MM.1S (cell line): ENCODE measurements at regions not wholly inside any gene's neighbourhood (a gene's known extent, or its start where the extent isn't known, plus 50 kb on each side); places are given as distances from the start of the nearest gene placed in this dataset.
"Not testable (repeated sequence)": the region's sequence is repeated elsewhere in the genome, so short reads cannot be mapped to it uniquely, and the experiment has no call there.

Experiments
- DNase-seq: peaks from one replicate; pipeline ENCODE4 v3.0.0-alpha.2; 2015
- H2AFZ ChIP-seq: fragments of 300-600 bp; sonication (generic); 2 replicates; pipeline ENCODE4 v1.6.0; 2016; ENCODE audit warnings: antibody characterized with exemption, low read length
- H3F3A ChIP-seq: fragments of 300-600 bp; sonication (generic); 2 replicates; pipeline ENCODE4 v1.6.1; 2016; ENCODE audit warnings: mild to moderate bottlenecking, antibody characterized with exemption, low read length, moderate library complexity, mixed read lengths; ENCODE audit not compliant: insufficient read depth
- H3K27ac ChIP-seq: fragments of 300-600 bp; sonication (generic); 2 replicates; pipeline ENCODE4 v1.5.1; 2016; ENCODE audit warnings: mild to moderate bottlenecking, low read length
- H3K27me3 ChIP-seq: fragments of 300-600 bp; sonication (generic); replicated peaks from 2 replicates; pipeline ENCODE4 v1.6.0; 2016; ENCODE audit warnings: low read length; ENCODE audit not compliant: insufficient read depth
- H3K36me3 ChIP-seq: fragments of 300-600 bp; sonication (generic); replicated peaks from 2 replicates; pipeline ENCODE4 v1.6.1; 2016; ENCODE audit warnings: mild to moderate bottlenecking, low read length, mixed read lengths; ENCODE audit not compliant: insufficient read depth
- H3K4me1 ChIP-seq: fragments of 300-600 bp; sonication (generic); 2 replicates; pipeline ENCODE4 v1.6.1; 2016; ENCODE audit warnings: low read length, mixed read lengths
- H3K4me2 ChIP-seq: fragments of 300-600 bp; sonication (generic); 2 replicates; pipeline ENCODE4 v1.6.0; 2016; ENCODE audit warnings: low read depth, low read length
- H3K4me3 ChIP-seq: fragments of 300-600 bp; sonication (generic); 2 replicates; pipeline ENCODE4 v1.5.1; 2016; ENCODE audit warnings: low read length, mixed read lengths
- H3K79me2 ChIP-seq: fragments of 300-600 bp; sonication (generic); 2 replicates; pipeline ENCODE4 v1.6.1; 2016; ENCODE audit warnings: mixed run types, low read length, mixed read lengths
- H3K9ac ChIP-seq: fragments of 300-600 bp; sonication (generic); 2 replicates; pipeline ENCODE4 v1.6.1; 2016; ENCODE audit warnings: low read length, mixed read lengths
- H3K9me2 ChIP-seq: fragments of 300-600 bp; sonication (generic); replicated peaks from 2 replicates; pipeline ENCODE4 v1.6.1; 2016; ENCODE audit warnings: mild to moderate bottlenecking, low read length, mixed read lengths; ENCODE audit not compliant: insufficient read depth
- H3K9me3 ChIP-seq: fragments of 300-600 bp; sonication (generic); replicated peaks from 2 replicates; pipeline ENCODE4 v1.6.1; 2016; ENCODE audit warnings: mild to moderate bottlenecking, low read length, mixed read lengths; ENCODE audit not compliant: insufficient read depth
- H4K20me1 ChIP-seq: fragments of 300-600 bp; sonication (generic); 2 replicates; pipeline ENCODE4 v1.6.1; 2016; ENCODE audit warnings: mild to moderate bottlenecking, low read length, moderate library complexity, mixed read lengths; ENCODE audit not compliant: insufficient read depth
- EZH2 ChIP-seq: fragments of 300-600 bp; sonication (generic); optimal IDR thresholded peaks from 2 replicates; pipeline ENCODE3; 2017; ENCODE audit warnings: low read depth, mild to moderate bottlenecking, antibody characterized with exemption, low read length, mixed read lengths
- EZH2phosphoT487 ChIP-seq: fragments of 300-600 bp; sonication (generic); IDR thresholded peaks from 2 replicates; pipeline ENCODE4 v1.6.1; 2018; ENCODE audit warnings: antibody characterized with exemption, low read length
- TF ChIP-seq, protein P1 (sequence below): fragments of 300-600 bp; sonication (generic); IDR thresholded peaks from 2 replicates; pipeline ENCODE4 v1.5.1; 2016; ENCODE audit warnings: antibody characterized with exemption, low read length, mixed read lengths

DNA sequence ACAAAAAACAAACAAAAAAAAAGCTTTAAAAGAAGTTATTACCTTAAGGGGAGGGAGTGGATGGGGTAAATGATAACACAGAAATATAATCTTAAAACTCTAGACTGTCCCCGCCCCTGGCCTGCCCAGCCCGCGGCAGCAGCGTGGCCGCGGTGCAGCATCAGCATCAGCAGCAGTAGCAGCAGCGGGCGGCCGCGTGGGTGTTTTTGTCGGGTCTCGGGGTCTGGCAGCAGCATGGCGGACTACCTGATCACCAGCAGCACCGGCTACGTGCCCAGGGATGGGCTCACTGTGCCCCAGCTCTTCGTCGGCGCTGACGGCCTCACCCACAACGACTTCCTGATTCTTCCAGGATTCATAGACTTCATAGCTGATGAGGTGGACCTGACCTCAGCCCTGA, 80.0 kb upstream of the ANKRD28 start:
- Histone ChIP-seq H3K4me3 (no peak overlapping the region), H3K36me3 (no peaks in the 10 kb centered on the region), H3K4me2 (no peak overlapping the region), H3K9me2 (no peaks in the 10 kb centered on the region), H3K79me2 (no peaks in the 10 kb centered on the region), H3K9me3 (no peaks in the 10 kb centered on the region), H3K4me1 (no peaks in the 10 kb centered on the region), H3K27me3 (no peaks in the 10 kb centered on the region), H4K20me1 (no peaks in the 10 kb centered on the region), H2AFZ (no peak overlapping the region), H3F3A (no peaks in the 10 kb centered on the region), H3K9ac (no peak overlapping the region), H3K27ac (no peak overlapping the region)
- TF ChIP-seq EZH2phosphoT487 (no peak), EZH2 (no peak)
- TF ChIP-seq, protein P1, sequence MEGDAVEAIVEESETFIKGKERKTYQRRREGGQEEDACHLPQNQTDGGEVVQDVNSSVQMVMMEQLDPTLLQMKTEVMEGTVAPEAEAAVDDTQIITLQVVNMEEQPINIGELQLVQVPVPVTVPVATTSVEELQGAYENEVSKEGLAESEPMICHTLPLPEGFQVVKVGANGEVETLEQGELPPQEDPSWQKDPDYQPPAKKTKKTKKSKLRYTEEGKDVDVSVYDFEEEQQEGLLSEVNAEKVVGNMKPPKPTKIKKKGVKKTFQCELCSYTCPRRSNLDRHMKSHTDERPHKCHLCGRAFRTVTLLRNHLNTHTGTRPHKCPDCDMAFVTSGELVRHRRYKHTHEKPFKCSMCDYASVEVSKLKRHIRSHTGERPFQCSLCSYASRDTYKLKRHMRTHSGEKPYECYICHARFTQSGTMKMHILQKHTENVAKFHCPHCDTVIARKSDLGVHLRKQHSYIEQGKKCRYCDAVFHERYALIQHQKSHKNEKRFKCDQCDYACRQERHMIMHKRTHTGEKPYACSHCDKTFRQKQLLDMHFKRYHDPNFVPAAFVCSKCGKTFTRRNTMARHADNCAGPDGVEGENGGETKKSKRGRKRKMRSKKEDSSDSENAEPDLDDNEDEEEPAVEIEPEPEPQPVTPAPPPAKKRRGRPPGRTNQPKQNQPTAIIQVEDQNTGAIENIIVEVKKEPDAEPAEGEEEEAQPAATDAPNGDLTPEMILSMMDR: no peak
- DNase-seq: no peak

DNA sequence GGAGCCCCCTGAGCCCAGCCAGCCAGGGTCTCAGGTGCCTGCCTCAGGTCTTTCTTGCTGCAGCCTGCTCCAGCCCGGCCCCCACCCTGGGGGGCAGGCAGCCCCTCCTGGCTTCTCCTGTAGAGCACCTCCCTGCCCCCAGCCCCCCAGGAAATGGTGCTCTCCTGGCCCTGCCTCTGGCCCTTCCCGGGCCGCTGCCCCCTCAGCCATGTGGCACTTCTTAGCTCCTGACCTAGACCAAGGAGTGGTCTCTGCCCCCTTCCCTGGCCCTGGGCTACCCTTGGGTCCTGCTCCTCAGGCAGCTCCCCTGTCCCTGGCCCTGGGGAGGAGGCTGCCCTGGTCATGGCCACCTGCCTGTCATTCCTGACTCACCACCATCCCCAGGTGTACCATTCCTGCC, 82.0 kb upstream of the ANKRD28 start:
- not testable (repeated sequence) for H3K9me2 ChIP-seq, H3F3A ChIP-seq, H2AFZ ChIP-seq, H3K4me3 ChIP-seq, H3K27me3 ChIP-seq, H3K79me2 ChIP-seq, H3K36me3 ChIP-seq, DNase-seq, H3K9ac ChIP-seq, H3K9me3 ChIP-seq, H3K4me2 ChIP-seq, H4K20me1 ChIP-seq, H3K4me1 ChIP-seq, H3K27ac ChIP-seq

- H3K9ac ChIP-seq: no peak overlapping the region
- TF ChIP-seq EZH2phosphoT487 (no peak), EZH2 (no peak)
- TF ChIP-seq, protein P1: no peak
- no peak overlapping the region for H3K27ac ChIP-seq
- no peaks in the 10 kb centered on the region for H3K9me2 ChIP-seq
- H3K79me2 ChIP-seq: no peaks in the 10 kb centered on the region
- H2AFZ ChIP-seq: no peak overlapping the region
- no peak overlapping the region for H3K4me3 ChIP-seq
- H3K4me2 ChIP-seq: no peak overlapping the region
- no peaks in the 10 kb centered on the region for H3F3A ChIP-seq
- no peaks in the 10 kb centered on the region for H3K36me3 ChIP-seq
- no peaks in the 10 kb centered on the region for H3K27me3 ChIP-seq
- DNase-seq: no peak
- no peaks in the 10 kb centered on the region for H3K9me3 ChIP-seq
- H4K20me1 ChIP-seq: no peaks in the 10 kb centered on the region
- H3K4me1 ChIP-seq: no peaks in the 10 kb centered on the region
These were observed 84.8 kb upstream of the ANKRD28 start for GRCh38 chr3:15882577-15882976.

DNA sequence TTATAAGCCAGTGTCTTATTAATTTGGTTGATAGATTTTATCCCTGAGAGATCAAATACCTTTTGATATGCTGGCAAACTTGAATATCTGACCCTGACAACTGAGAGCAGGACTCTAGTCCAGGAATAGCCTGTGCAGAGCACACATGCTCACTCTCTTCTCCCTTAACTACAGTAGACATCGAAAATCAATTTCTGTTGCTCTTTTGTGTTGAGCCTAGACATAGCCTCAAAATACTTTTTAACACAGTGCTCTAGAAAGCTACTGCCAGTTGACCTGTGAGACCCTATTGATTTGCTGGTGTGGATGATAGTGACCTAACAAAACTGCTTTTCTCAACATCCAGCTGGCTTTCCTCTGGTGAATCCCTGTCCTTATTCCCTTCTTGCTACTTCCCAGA, 86.4 kb upstream of the ANKRD28 start:
- Histone ChIP-seq H3K4me2 (no peak overlapping the region), H3K27me3 (no peaks in the 10 kb centered on the region), H3K36me3 (no peaks in the 10 kb centered on the region), H4K20me1 (no peaks in the 10 kb centered on the region), H3K9me2 (no peaks in the 10 kb centered on the region), H3K27ac (no peak overlapping the region), H3K9me3 (no peaks in the 10 kb centered on the region), H2AFZ (no peak overlapping the region), H3K4me3 (no peak overlapping the region), H3F3A (no peaks in the 10 kb centered on the region), H3K79me2 (no peaks in the 10 kb centered on the region), H3K9ac (no peak overlapping the region), H3K4me1 (no peaks in the 10 kb centered on the region)
- TF ChIP-seq, protein P1: no peak
- TF ChIP-seq EZH2phosphoT487: no peak
- TF ChIP-seq EZH2: no peak
- no peak for DNase-seq
